ENCODE measurements at regions not wholly inside any gene's neighbourhood (a gene's known extent, or its start where the extent isn't known, plus 50 kb on each side); places are given as distances from the start of the nearest gene placed in this dataset.

DNA sequence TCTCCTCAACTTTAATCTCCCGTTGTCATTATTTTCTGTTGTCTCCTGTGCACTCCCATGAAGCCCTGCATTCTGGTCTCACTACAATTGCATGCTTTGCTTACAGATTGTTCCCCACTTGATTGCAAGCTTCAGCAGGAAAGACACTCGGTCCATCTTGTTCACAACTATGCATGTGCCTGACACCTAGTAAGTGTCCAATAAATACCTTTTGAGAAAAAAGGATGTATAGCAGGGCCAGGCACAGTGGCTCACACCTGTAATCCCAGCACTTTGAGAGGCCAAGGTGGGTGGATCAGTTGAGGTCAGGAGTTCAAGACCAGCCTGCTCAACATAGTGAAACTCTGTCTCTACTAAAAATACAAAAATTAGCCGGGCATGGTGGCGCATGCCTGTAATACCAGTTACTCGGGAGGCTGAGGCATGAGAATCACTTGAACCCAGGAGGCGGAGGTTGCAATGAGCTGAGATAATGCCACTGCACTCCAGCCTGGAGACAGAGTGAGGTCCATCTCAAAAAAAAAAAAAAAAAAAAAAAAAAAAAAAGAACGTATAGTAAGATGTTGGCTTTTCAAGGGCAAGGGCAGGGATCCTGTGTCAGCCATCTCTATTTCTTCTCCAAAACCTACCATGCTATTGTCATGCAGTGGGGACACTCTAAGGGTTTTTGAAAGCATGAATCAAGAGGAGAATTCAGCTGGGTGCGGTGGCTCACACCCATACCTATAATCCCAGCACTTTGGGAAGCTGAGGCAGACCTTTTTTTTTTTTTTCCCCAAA, 338.3 kb downstream of the MYCN start:
- WGBS, 2 donors: 84 to 92% methylated on average over 7 to 8 of the region's 8 CpGs
- Histone ChIP-seq H3K27me3 (no peaks in the 10 kb centered on the region), H3K4me1 (peaks cover 0 to 4% (median 0%) of the 10 kb centered on the region in 3 donors), H3K4me3 (no peak overlapping the region), H3K9me3 (no peaks in the 10 kb centered on the region), H3K27ac (no peak overlapping the region), H3K36me3 (no peaks in the 10 kb centered on the region)
- TF ChIP-seq POLR2A (IDR thresholded peaks at IDR 0.05): no peak
- TF ChIP-seq, protein P1, sequence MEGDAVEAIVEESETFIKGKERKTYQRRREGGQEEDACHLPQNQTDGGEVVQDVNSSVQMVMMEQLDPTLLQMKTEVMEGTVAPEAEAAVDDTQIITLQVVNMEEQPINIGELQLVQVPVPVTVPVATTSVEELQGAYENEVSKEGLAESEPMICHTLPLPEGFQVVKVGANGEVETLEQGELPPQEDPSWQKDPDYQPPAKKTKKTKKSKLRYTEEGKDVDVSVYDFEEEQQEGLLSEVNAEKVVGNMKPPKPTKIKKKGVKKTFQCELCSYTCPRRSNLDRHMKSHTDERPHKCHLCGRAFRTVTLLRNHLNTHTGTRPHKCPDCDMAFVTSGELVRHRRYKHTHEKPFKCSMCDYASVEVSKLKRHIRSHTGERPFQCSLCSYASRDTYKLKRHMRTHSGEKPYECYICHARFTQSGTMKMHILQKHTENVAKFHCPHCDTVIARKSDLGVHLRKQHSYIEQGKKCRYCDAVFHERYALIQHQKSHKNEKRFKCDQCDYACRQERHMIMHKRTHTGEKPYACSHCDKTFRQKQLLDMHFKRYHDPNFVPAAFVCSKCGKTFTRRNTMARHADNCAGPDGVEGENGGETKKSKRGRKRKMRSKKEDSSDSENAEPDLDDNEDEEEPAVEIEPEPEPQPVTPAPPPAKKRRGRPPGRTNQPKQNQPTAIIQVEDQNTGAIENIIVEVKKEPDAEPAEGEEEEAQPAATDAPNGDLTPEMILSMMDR (IDR thresholded peaks at IDR 0.05): no peak
- DNase-seq: no peak
- intact Hi-C loops (cut with DNase I): no loop called here

DNA sequence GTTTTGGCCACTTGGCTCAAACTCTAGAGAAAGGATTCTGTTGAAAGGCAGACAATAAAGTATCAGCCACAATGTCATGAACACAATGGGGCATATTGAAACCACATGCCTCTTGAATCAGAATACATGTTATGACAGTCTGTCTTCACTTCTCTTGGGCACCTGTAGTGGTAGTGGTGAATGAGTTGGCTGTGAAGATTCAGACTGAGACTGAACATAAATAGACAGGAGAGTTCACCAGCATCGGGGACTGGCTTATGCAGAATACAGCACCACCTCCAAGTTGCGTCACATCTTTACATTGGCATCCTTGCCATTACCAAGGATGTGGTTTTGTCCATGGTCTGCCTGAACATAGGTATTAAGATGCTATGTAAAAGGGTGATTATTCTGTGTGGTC, 336.8 kb downstream of the MYCN start:
- Histone ChIP-seq H3K4me3 (no peak overlapping the region), H3K36me3 (no peaks in the 10 kb centered on the region), H3K9me3 (no peaks in the 10 kb centered on the region), H3K27me3 (no peaks in the 10 kb centered on the region), H3K4me1 (peaks cover 0 to 3% (median 0%) of the 10 kb centered on the region in 3 donors), H3K27ac (no peak overlapping the region)
- 45 to 75% methylated on average over 2 of the region's 2 CpGs for WGBS, 2 donors
- no peak for DNase-seq
- intact Hi-C loops (cut with DNase I): no loop called here
- no peak for TF ChIP-seq POLR2A (IDR thresholded peaks at IDR 0.05)
- TF ChIP-seq, protein P1 (IDR thresholded peaks at IDR 0.05): no peak

DNA sequence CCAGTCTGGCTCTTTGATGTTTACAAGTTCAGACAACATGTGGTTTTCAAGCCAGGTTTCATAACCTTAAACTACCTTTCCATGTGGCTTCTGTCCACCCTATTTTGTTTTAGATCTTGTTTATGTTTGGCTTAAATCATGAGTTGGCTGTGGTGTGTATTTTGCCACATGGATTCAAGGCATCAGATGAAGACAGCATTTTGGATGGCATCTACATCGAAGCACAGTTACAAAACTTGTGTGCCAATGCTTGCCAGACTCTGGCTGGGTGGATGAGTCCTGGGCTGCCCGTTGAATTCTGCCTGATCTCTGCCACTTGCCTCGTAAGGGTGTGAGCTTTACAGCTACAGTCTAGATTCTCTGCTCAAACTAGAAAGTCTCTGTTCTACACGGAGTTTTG, 335.3 kb downstream of the MYCN start:
- no peak for TF ChIP-seq POLR2A (IDR thresholded peaks at IDR 0.05)

DNA sequence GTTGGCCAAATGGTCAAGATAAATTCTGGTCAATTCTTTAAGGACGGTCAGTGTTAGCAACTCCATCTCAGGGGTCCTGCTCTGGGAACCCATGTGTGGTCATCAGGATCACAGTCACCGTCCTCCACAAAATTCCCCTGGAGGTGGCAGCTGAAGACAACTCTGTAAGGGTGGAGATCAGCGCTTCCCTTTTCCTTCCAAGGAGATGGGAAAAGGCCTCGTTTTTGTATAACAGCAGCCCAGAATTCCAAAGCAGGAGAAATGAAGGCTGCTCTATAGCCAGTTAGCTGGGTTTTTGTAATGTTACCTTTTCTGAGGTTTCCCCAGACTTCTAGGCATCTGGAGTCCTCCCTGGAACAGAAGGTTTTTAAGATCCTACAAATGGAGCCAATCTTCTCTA, 334.8 kb downstream of the MYCN start:
- Histone ChIP-seq H3K27me3 (no peaks in the 10 kb centered on the region), H3K36me3 (no peaks in the 10 kb centered on the region), H3K9me3 (no peaks in the 10 kb centered on the region), H3K27ac (no peak overlapping the region), H3K4me3 (no peak overlapping the region), H3K4me1 (no peaks in the 10 kb centered on the region)
- no peak for DNase-seq
- intact Hi-C loops (cut with DNase I): no loop called here
- no peak for TF ChIP-seq POLR2A (IDR thresholded peaks at IDR 0.05)
- TF ChIP-seq, protein P1 (IDR thresholded peaks at IDR 0.05): no peak
- 69 to 89% methylated on average over 3 to 4 of the region's 4 CpGs for WGBS, 2 donors

More for the DNA sequence above, 335.3 kb downstream of the MYCN start:
- H3K9me3 ChIP-seq: no peaks in the 10 kb centered on the region
- no peaks in the 10 kb centered on the region for H3K36me3 ChIP-seq
- H3K27ac ChIP-seq: no peak overlapping the region
- 36 to 45% methylated on average over 4 of the region's 4 CpGs for WGBS, 2 donors
- intact Hi-C loops (cut with DNase I): no loop called here
- H3K4me1 ChIP-seq: no peaks in the 10 kb centered on the region
- H3K27me3 ChIP-seq: no peaks in the 10 kb centered on the region
- no peak for DNase-seq
- no peak overlapping the region for H3K4me3 ChIP-seq

DNA sequence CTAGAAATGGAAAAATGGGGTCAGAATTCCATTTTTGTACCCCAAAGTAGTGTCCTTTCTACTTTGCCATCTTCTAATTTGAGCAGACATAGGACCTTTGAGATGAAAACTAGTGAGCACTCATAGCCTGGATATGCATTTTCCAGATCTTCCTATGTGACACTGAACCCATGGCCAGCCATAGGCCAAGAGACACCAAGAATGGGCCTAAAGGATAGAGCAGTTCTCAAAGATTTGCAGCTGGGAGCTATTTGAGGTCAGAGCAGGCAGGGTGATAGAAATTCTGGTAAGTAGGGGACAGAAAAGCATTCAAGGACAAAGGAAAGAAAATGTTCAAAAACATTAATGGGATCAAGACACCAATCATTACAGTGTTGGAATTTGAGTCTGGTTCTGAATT, 332.8 kb downstream of the MYCN start:
- Histone ChIP-seq H3K4me3 (no peak overlapping the region), H3K27me3 (no peaks in the 10 kb centered on the region), H3K36me3 (no peaks in the 10 kb centered on the region), H3K4me1 (no peaks in the 10 kb centered on the region), H3K27ac (no peak overlapping the region), H3K9me3 (no peaks in the 10 kb centered on the region)
- intact Hi-C loops (cut with DNase I): no loop called here
- no peak for DNase-seq
- no peak for TF ChIP-seq POLR2A (IDR thresholded peaks at IDR 0.05)
- TF ChIP-seq, protein P1 (IDR thresholded peaks at IDR 0.05): no peak
